Skeletal muscle satellite cell (primary cell): ENCODE measurements at regions not wholly inside any gene's neighbourhood (a gene's known extent, or its start where the extent isn't known, plus 50 kb on each side); places are given as distances from the start of the nearest gene placed in this dataset.
"Not testable (repeated sequence)": the region's sequence is repeated elsewhere in the genome, so short reads cannot be mapped to it uniquely, and the experiment has no call there.

Source experiments
- H3K27me3 ChIP-seq: 2 replicates; pipeline ENCODE4 v1.7.0; 2013; ENCODE audit warnings: low read length; ENCODE audit not compliant: control insufficient read depth, insufficient read depth
- H3K36me3 ChIP-seq: 2 replicates; pipeline ENCODE4 v1.7.0; 2013; ENCODE audit warnings: mild to moderate bottlenecking, control low read depth, low read length; ENCODE audit not compliant: insufficient read depth
- H3K4me1 ChIP-seq: 2 replicates; pipeline ENCODE4 v1.7.0; 2013; ENCODE audit warnings: low read length; ENCODE audit not compliant: control insufficient read depth, insufficient read depth
- H3K4me2 ChIP-seq: 2 replicates; pipeline ENCODE4 v1.7.0; 2013; ENCODE audit warnings: mild to moderate bottlenecking, low read length
- H3K4me3 ChIP-seq: 2 replicates; pipeline ENCODE4 v1.7.0; 2013; ENCODE audit warnings: low read length
- H3K9ac ChIP-seq: 2 replicates; pipeline ENCODE4 v1.7.0; 2013; ENCODE audit warnings: mild to moderate bottlenecking, low read depth, low read length, moderate library complexity
- H3K9me3 ChIP-seq: replicated peaks from 2 replicates; pipeline ENCODE4 v1.7.0; 2013; ENCODE audit warnings: mild to moderate bottlenecking, control low read depth, low read length

DNA sequence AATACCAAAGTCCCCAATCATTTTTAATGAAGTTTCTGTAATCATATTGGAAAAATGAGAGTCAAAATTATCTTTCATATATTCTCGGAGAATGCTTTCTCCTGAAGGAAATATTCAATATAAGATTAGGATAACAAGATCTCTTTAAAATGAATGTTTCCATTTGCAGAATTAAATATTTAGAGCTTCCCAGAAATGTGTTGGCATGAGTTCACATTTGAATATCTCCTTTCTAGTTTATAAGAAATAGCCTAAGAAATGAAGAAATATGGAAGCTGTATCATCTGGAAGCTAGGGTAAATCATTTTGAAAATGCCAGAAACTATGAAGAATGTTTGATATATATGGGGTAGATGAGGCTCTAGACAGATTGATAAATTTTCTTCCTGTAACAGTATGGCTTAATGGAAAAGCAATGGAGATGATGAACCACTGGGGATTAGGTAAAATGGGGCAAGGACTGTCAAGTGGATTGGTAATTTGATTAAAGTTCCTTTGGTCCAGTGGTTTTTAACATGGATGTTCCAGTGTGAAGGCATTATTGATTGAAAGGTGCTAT is 184.6 kb upstream of the ZNF804A start:
- H3K4me2 ChIP-seq = no peak overlapping the region
- no peaks in the 10 kb centered on the region for H3K4me1 ChIP-seq
- H3K27me3 ChIP-seq = no peaks in the 10 kb centered on the region
- no peak overlapping the region for H3K9ac ChIP-seq
- H3K36me3 ChIP-seq = no peaks in the 10 kb centered on the region
- H3K9me3 ChIP-seq = no peaks in the 10 kb centered on the region
- H3K4me3 ChIP-seq = no peak overlapping the region

- Histone ChIP-seq H3K27me3 (no peaks in the 10 kb centered on the region), H3K4me3 (no peak overlapping the region), H3K4me1 (no peaks in the 10 kb centered on the region), H3K9ac (no peak overlapping the region), H3K4me2 (no peak overlapping the region), H3K36me3 (no peaks in the 10 kb centered on the region), H3K9me3 (no peaks in the 10 kb centered on the region)
These were observed 182.0 kb upstream of the ZNF804A start for GRCh38 chr2:184416146-184416913.

- Histone ChIP-seq H3K4me1 (no peaks in the 10 kb centered on the region), H3K9ac (no peak overlapping the region), H3K4me2 (no peak overlapping the region), H3K36me3 (no peaks in the 10 kb centered on the region), H3K27me3 (no peaks in the 10 kb centered on the region), H3K4me3 (no peak overlapping the region), H3K9me3 (no peaks in the 10 kb centered on the region)
These were observed 178.6 kb upstream of the ZNF804A start for GRCh38 chr2:184419744-184420143.

GRCh38 chr2:184421456-184421855 is 176.9 kb upstream of the ZNF804A start:
- not testable (repeated sequence) for H3K4me2 ChIP-seq, H3K9ac ChIP-seq, H3K36me3 ChIP-seq, H3K9me3 ChIP-seq, H3K4me3 ChIP-seq, H3K27me3 ChIP-seq, H3K4me1 ChIP-seq

GRCh38 chr2:184425083-184425482 is 173.2 kb upstream of the ZNF804A start:
- no peaks in the 10 kb centered on the region for H3K27me3 ChIP-seq
- H3K4me3 ChIP-seq = no peak overlapping the region
- no peak overlapping the region for H3K9ac ChIP-seq
- no peaks in the 10 kb centered on the region for H3K9me3 ChIP-seq
- H3K4me2 ChIP-seq = no peak overlapping the region
- no peaks in the 10 kb centered on the region for H3K36me3 ChIP-seq
- H3K4me1 ChIP-seq = no peaks in the 10 kb centered on the region

GRCh38 chr2:184444217-184444616 is 154.1 kb upstream of the ZNF804A start:
- Histone ChIP-seq H3K4me1 (no peaks in the 10 kb centered on the region), H3K4me3 (no peak overlapping the region), H3K4me2 (no peak overlapping the region), H3K9me3 (no peaks in the 10 kb centered on the region), H3K36me3 (no peaks in the 10 kb centered on the region), H3K27me3 (no peaks in the 10 kb centered on the region), H3K9ac (no peak overlapping the region)

DNA sequence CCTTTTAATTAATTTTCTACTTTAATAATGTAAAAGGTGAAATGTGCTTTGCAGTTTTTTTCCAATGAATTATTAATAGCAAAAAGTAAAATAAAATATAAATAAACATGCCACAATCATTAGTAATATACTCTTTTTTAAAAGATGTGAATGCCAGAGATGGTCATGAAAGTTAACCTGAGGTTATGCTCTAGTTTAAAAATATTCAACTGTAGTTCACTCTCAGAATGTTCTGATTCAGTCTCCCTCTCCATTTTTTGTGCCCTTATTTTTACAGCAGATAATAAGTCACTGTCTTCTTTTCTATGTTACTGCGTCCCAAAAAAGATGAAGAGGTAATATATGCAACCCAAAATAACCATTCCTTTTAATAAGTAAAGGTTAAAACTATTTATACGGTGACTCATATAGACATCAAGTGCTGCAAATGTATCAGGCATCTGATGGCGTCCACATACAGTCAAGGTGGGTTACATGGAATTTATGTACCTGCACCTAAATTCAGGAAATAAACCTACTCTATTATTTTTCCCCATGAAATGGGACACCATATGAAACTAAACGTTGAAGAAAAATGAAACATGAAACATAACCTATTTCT is 153.6 kb upstream of the ZNF804A start:
- H3K9me3 ChIP-seq = no peaks in the 10 kb centered on the region
- no peak overlapping the region for H3K9ac ChIP-seq
- H3K4me2 ChIP-seq = no peak overlapping the region
- H3K27me3 ChIP-seq = no peaks in the 10 kb centered on the region
- no peak overlapping the region for H3K4me3 ChIP-seq
- H3K4me1 ChIP-seq = no peaks in the 10 kb centered on the region
- H3K36me3 ChIP-seq = no peaks in the 10 kb centered on the region

- Histone ChIP-seq H3K36me3 (no peaks in the 10 kb centered on the region), H3K9ac (no peak overlapping the region), H3K4me3 (no peak overlapping the region), H3K4me2 (no peak overlapping the region), H3K4me1 (no peaks in the 10 kb centered on the region), H3K27me3 (no peaks in the 10 kb centered on the region), H3K9me3 (no peaks in the 10 kb centered on the region)
These were observed 148.6 kb upstream of the ZNF804A start for GRCh38 chr2:184449760-184450159.

DNA sequence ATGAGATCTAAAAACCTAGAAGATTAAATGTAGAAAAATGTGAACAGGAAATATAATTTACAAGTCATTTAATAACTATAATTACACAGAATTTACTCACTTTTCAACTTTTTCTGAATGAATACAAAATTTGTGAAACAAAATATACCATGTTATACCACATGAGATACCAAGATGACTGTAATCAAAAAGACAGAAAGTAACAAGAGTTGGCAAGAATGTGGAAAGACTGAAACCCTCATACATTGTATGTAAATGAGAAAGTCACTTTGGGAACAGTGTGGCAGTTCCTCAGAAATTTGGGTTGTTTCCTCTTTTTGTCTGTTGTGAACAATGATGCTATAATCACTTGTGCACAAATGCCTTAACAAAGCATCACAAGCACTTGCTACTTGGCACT is 145.4 kb upstream of the ZNF804A start:
- H3K9me3 ChIP-seq = no peaks in the 10 kb centered on the region
- no peaks in the 10 kb centered on the region for H3K4me1 ChIP-seq
- no peak overlapping the region for H3K4me3 ChIP-seq
- no peaks in the 10 kb centered on the region for H3K36me3 ChIP-seq
- no peak overlapping the region for H3K9ac ChIP-seq
- H3K4me2 ChIP-seq = no peak overlapping the region
- H3K27me3 ChIP-seq = no peaks in the 10 kb centered on the region

- Histone ChIP-seq H3K9ac (no peak overlapping the region), H3K4me2 (no peak overlapping the region), H3K4me1 (no peaks in the 10 kb centered on the region), H3K27me3 (no peaks in the 10 kb centered on the region), H3K9me3 (no peaks in the 10 kb centered on the region), H3K4me3 (no peak overlapping the region), H3K36me3 (no peaks in the 10 kb centered on the region)
These were observed 142.7 kb upstream of the ZNF804A start for GRCh38 chr2:184455624-184456023.

- not testable (repeated sequence) for H3K9me3 ChIP-seq, H3K27me3 ChIP-seq, H3K4me1 ChIP-seq, H3K9ac ChIP-seq, H3K4me3 ChIP-seq, H3K36me3 ChIP-seq, H3K4me2 ChIP-seq
These were observed 141.6 kb upstream of the ZNF804A start for GRCh38 chr2:184456693-184457092.
